ENCODE measurements at regions not wholly inside any gene's neighbourhood (a gene's known extent, or its start where the extent isn't known, plus 50 kb on each side); places are given as distances from the start of the nearest gene placed in this dataset.

- TF ChIP-seq CTCF (conservative IDR thresholded peaks at IDR 0.05; ENCODE audit: low read depth in 2 of 2) (no peak), POLR2AphosphoS5 (IDR thresholded peaks at IDR 0.05; ENCODE audit: low read depth) (no peak), EZH2phosphoT487 (IDR thresholded peaks at IDR 0.05; ENCODE audit: unreplicated experiment) (no peak), CREB1 (CRISPR knock-in tag; IDR thresholded peaks at IDR 0.05; ENCODE audit: low read depth) (no peak)
These were observed 112.5 kb upstream of the ERCC6L2 start for GRCh38 chr9:95763006-95763405.

Data from GM23338 (cell line).